HEK293 (cell line): ENCODE measurements at regions not wholly inside any gene's neighbourhood (a gene's known extent, or its start where the extent isn't known, plus 50 kb on each side); places are given as distances from the start of the nearest gene placed in this dataset.

ENCODE experiments used
- CTCF ChIA-PET: fragments of 350-600 bp; formaldehyde crosslinking; extraction: SDS; loops from one replicate; lab custom pipeline; 2021; ENCODE audit warnings: antibody characterized with exemption; lab: Yijun Ruan, JAX
- POLR2A ChIA-PET: fragments of 300-600 bp; formaldehyde crosslinking; extraction: SDS; loops from one replicate; lab custom pipeline; 2020; ENCODE audit warnings: antibody characterized with exemption, inconsistent platforms; lab: Yijun Ruan, JAX
- H3K27ac ChIP-seq: fragments of 200-500 bp; sonication (Bioruptor generic); 2 replicates; pipeline ENCODE4 v1.5.1; 2014; ENCODE audit warnings: low read depth, low read length, control low read depth, inconsistent platforms; ENCODE audit errors: extremely low read depth
- H3K36me3 ChIP-seq, 2 experiments: fragments of 200-500 bp in 1 of 2; sonication (Bioruptor generic) in 1 of 2; 1 replicate in 1 of 2; 2 replicates in 1 of 2; pipeline ENCODE4 v1.5.1; 2014 to 2017; ENCODE audit warnings: inconsistent platforms in 2 of 2, low read length in 2 of 2; ENCODE audit not compliant: control insufficient read depth in 2 of 2, insufficient read depth in 1 of 2
- H3K4me1 ChIP-seq: fragments of 200-500 bp; sonication (Bioruptor generic); 2 replicates; pipeline ENCODE4 v1.5.1; 2014; ENCODE audit warnings: mild to moderate bottlenecking, low read length, inconsistent platforms; ENCODE audit not compliant: control insufficient read depth, insufficient read depth
- H3K4me3 ChIP-seq: 2 replicates; pipeline ENCODE4 v1.5.1; 2011; ENCODE audit warnings: low read depth, mild to moderate bottlenecking, control low read depth, low read length, moderate library complexity
- H3K9me3 ChIP-seq: fragments of 200-500 bp; sonication (Bioruptor generic); 2 replicates; pipeline ENCODE4 v1.5.1; 2014; ENCODE audit warnings: low read depth, low read length, inconsistent platforms; ENCODE audit not compliant: control insufficient read depth, insufficient read depth
- CTCF ChIP-seq: fragments of 450-650 bp; formaldehyde crosslinking; IDR thresholded peaks from 2 replicates; pipeline ENCODE4 v1.5.1; 2016; ENCODE audit warnings: missing biosample characterization, missing genetic modification characterization
- GLIS1 ChIP-seq: fragments of 450-650 bp; formaldehyde crosslinking; IDR thresholded peaks from 2 replicates; pipeline ENCODE4 v1.5.1; 2016; ENCODE audit warnings: missing biosample characterization, missing genetic modification characterization
- GLIS2 ChIP-seq: fragments of 450-650 bp; formaldehyde crosslinking; IDR thresholded peaks from 2 replicates; pipeline ENCODE4 v1.5.1; 2016; ENCODE audit warnings: missing biosample characterization, missing genetic modification characterization
- HOXC10 ChIP-seq: sonication (generic); formaldehyde crosslinking; IDR thresholded peaks from 2 replicates; pipeline ENCODE4 v1.8.1; 2023; ENCODE audit warnings: mild to moderate bottlenecking, missing genetic modification reagents
- KLF1 ChIP-seq: fragments of 450-650 bp; formaldehyde crosslinking; IDR thresholded peaks from 2 replicates; pipeline ENCODE4 v1.5.1; 2016; ENCODE audit warnings: missing biosample characterization, missing genetic modification characterization
- MYNN ChIP-seq: fragments of 450-650 bp; formaldehyde crosslinking; IDR thresholded peaks from 2 replicates; pipeline ENCODE4 v1.5.1; 2016; ENCODE audit warnings: missing biosample characterization, missing genetic modification characterization, borderline replicate concordance
- SALL2 ChIP-seq: fragments of 450-650 bp; formaldehyde crosslinking; IDR thresholded peaks from 2 replicates; pipeline ENCODE4 v1.5.0; 2017; ENCODE audit warnings: missing biosample characterization, mild to moderate bottlenecking, missing genetic modification characterization, borderline replicate concordance
- TRIM28 ChIP-seq: IDR thresholded peaks from 2 replicates; pipeline ENCODE4 v1.6.1; 2011; ENCODE audit warnings: low read length, control low read depth, borderline replicate concordance
- YY1 ChIP-seq: fragments of 450-650 bp; formaldehyde crosslinking; IDR thresholded peaks from 2 replicates; pipeline ENCODE4 v1.5.1; 2018; ENCODE audit warnings: missing biosample characterization, missing genetic modification characterization
- ZBTB20 ChIP-seq: fragments of 450-650 bp; formaldehyde crosslinking; IDR thresholded peaks from 2 replicates; pipeline ENCODE4 v1.5.1; 2016; ENCODE audit warnings: missing biosample characterization, missing genetic modification characterization
- ZNF169 ChIP-seq: fragments of 450-650 bp; formaldehyde crosslinking; IDR thresholded peaks from 2 replicates; pipeline ENCODE4 v1.5.1; 2016; ENCODE audit warnings: missing biosample characterization, missing genetic modification characterization
- ZNF335 ChIP-seq: fragments of 450-650 bp; formaldehyde crosslinking; conservative IDR thresholded peaks from 2 replicates; pipeline ENCODE4 v1.5.1; 2016; ENCODE audit warnings: missing biosample characterization, missing genetic modification characterization
- ZNF423 ChIP-seq: fragments of 450-650 bp; formaldehyde crosslinking; IDR thresholded peaks from 2 replicates; pipeline ENCODE4 v1.5.1; 2016; ENCODE audit warnings: missing biosample characterization, missing genetic modification characterization
- ZNF48 ChIP-seq: fragments of 450-650 bp; formaldehyde crosslinking; IDR thresholded peaks from 2 replicates; pipeline ENCODE4 v1.5.1; 2016; ENCODE audit warnings: missing biosample characterization, missing genetic modification characterization
- ZNF488 ChIP-seq: fragments of 450-650 bp; formaldehyde crosslinking; IDR thresholded peaks from 2 replicates; pipeline ENCODE4 v1.5.1; 2016; ENCODE audit warnings: missing biosample characterization, missing genetic modification characterization
- ZNF513 ChIP-seq: fragments of 450-650 bp; IDR thresholded peaks from 2 replicates; pipeline ENCODE4 v1.5.1; 2018; ENCODE audit warnings: missing biosample characterization, missing genetic modification characterization
- ZNF518A ChIP-seq: fragments of 450-650 bp; formaldehyde crosslinking; conservative IDR thresholded peaks from 2 replicates; pipeline ENCODE4 v1.5.1; 2016; ENCODE audit warnings: low read depth, missing biosample characterization, missing genetic modification characterization
- ZNF549 ChIP-seq: fragments of 450-650 bp; IDR thresholded peaks from 2 replicates; pipeline ENCODE4 v1.5.1; 2018; ENCODE audit warnings: missing biosample characterization, missing genetic modification characterization, mild to moderate bottlenecking, inconsistent platforms, moderate library complexity
- ZNF558 ChIP-seq: fragments of 450-650 bp; formaldehyde crosslinking; IDR thresholded peaks from 2 replicates; pipeline ENCODE4 v1.5.1; 2016; ENCODE audit warnings: missing biosample characterization, missing genetic modification characterization
- ZNF571 ChIP-seq: fragments of 450-650 bp; formaldehyde crosslinking; IDR thresholded peaks from 2 replicates; pipeline ENCODE4 v1.5.0; 2017; ENCODE audit warnings: missing biosample characterization, missing genetic modification characterization
- ZNF600 ChIP-seq: fragments of 450-650 bp; formaldehyde crosslinking; IDR thresholded peaks from 2 replicates; pipeline ENCODE4 v1.5.1; 2016; ENCODE audit warnings: missing biosample characterization, missing genetic modification characterization
- ZNF621 ChIP-seq: fragments of 450-650 bp; formaldehyde crosslinking; IDR thresholded peaks from 2 replicates; pipeline ENCODE4 v1.5.1; 2017; ENCODE audit warnings: missing biosample characterization, missing genetic modification characterization
- ZNF623 ChIP-seq: fragments of 450-650 bp; formaldehyde crosslinking; IDR thresholded peaks from 2 replicates; pipeline ENCODE4 v1.5.1; 2016; ENCODE audit warnings: missing biosample characterization, missing genetic modification characterization
- ZNF645 ChIP-seq: fragments of 450-650 bp; formaldehyde crosslinking; IDR thresholded peaks from 2 replicates; pipeline ENCODE4; 2016; ENCODE audit warnings: missing biosample characterization, missing genetic modification characterization
- ZNF776 ChIP-seq: fragments of 450-650 bp; formaldehyde crosslinking; IDR thresholded peaks from 2 replicates; pipeline ENCODE4 v1.5.0; 2017; ENCODE audit warnings: missing biosample characterization, missing genetic modification characterization, borderline replicate concordance
- ZNF777 ChIP-seq: fragments of 450-650 bp; formaldehyde crosslinking; IDR thresholded peaks from 2 replicates; pipeline ENCODE4 v1.5.1; 2017; ENCODE audit warnings: missing biosample characterization, missing genetic modification characterization, borderline replicate concordance
- ZSCAN16 ChIP-seq: fragments of 450-650 bp; formaldehyde crosslinking; IDR thresholded peaks from 2 replicates; pipeline ENCODE4 v1.5.1; 2016; ENCODE audit warnings: missing biosample characterization, missing genetic modification characterization
- ZSCAN18 ChIP-seq: fragments of 450-650 bp; formaldehyde crosslinking; IDR thresholded peaks from 2 replicates; pipeline ENCODE4 v1.5.1; 2016; ENCODE audit warnings: missing biosample characterization, missing genetic modification characterization

GRCh38 chr5:166746506-166746905, 1544.9 kb upstream of the WWC1 start:
- Histone ChIP-seq H3K36me3 (no peaks in the 10 kb centered on the region), H3K4me1 (no peaks in the 10 kb centered on the region), H3K27ac (no peak overlapping the region), H3K9me3 (no peaks in the 10 kb centered on the region)
- ChIA-PET CTCF (no interaction called here), POLR2A (no interaction called here)
- no peak for TF ChIP-seq ZNF777
- TF ChIP-seq ZNF513 (tag by site-specific recombination), result no peak
- TF ChIP-seq SALL2, result no peak
- TF ChIP-seq ZNF600 (tag by site-specific recombination), result no peak
- no peak for TF ChIP-seq ZNF518A (tag by site-specific recombination)
- no peak for TF ChIP-seq ZNF623
- no peak for TF ChIP-seq KLF1 (tag by site-specific recombination)
- no peak for TF ChIP-seq ZNF549
- no peak for TF ChIP-seq ZNF621 (tag by site-specific recombination)
- TF ChIP-seq CTCF, result no peak
- TF ChIP-seq ZNF169 (tag by site-specific recombination), result no peak
- no peak for TF ChIP-seq MYNN
- TF ChIP-seq ZSCAN18, result no peak
- TF ChIP-seq TRIM28, result no peak
- TF ChIP-seq YY1 (tag by site-specific recombination), result no peak
- no peak for TF ChIP-seq GLIS2 (tag by site-specific recombination)
- TF ChIP-seq ZNF48, result no peak
- TF ChIP-seq, all 188 proteins: peak for 0
- no peak overlapping the region for H3K4me3 ChIP-seq

GRCh38 chr5:166750376-166750775, 1541.1 kb upstream of the WWC1 start:
- H3K4me3 ChIP-seq, result no peak overlapping the region
- no peaks in the 10 kb centered on the region for H3K9me3 ChIP-seq
- H3K27ac ChIP-seq, result no peak overlapping the region
- ChIA-PET POLR2A (no interaction called here), CTCF (no interaction called here)
- H3K36me3 ChIP-seq, result no peaks in the 10 kb centered on the region
- H3K4me1 ChIP-seq, result no peaks in the 10 kb centered on the region
- TF ChIP-seq ZNF558 (tag by site-specific recombination) (no peak), GLIS1 (tag by site-specific recombination) (no peak), ZBTB20 (tag by site-specific recombination) (no peak), HOXC10 (CRISPR knock-in tag) (no peak), ZNF335 (tag by site-specific recombination) (no peak), ZNF488 (tag by site-specific recombination) (no peak), ZSCAN16 (tag by site-specific recombination) (no peak), ZNF776 (tag by site-specific recombination) (no peak), ZNF600 (tag by site-specific recombination) (no peak), ZNF645 (tag by site-specific recombination) (no peak), ZNF571 (tag by site-specific recombination) (no peak), ZNF423 (tag by site-specific recombination) (no peak)
